ENCODE measurements at regions not wholly inside any gene's neighbourhood (a gene's known extent, or its start where the extent isn't known, plus 50 kb on each side); places are given as distances from the start of the nearest gene placed in this dataset.

DNA sequence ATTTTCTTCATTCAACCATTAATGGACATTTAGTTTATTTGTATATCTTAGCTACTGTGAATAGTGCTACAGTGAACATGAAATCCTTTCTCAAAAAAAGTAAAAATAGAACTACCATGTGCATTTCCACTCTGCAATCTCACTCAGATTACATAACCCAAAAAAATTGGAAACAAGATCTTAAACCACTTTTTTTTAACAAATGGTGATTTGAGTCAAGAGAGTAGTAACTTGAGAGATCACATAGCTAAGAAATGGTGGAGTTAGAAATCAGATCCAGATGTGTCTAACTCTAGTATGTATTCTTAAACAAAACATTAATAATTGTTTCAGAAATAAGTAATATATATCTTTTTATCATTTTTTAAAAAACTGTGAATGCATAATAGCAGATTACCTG lies 318.3 kb upstream of the SGCG start:
- TF ChIP-seq, protein P1, sequence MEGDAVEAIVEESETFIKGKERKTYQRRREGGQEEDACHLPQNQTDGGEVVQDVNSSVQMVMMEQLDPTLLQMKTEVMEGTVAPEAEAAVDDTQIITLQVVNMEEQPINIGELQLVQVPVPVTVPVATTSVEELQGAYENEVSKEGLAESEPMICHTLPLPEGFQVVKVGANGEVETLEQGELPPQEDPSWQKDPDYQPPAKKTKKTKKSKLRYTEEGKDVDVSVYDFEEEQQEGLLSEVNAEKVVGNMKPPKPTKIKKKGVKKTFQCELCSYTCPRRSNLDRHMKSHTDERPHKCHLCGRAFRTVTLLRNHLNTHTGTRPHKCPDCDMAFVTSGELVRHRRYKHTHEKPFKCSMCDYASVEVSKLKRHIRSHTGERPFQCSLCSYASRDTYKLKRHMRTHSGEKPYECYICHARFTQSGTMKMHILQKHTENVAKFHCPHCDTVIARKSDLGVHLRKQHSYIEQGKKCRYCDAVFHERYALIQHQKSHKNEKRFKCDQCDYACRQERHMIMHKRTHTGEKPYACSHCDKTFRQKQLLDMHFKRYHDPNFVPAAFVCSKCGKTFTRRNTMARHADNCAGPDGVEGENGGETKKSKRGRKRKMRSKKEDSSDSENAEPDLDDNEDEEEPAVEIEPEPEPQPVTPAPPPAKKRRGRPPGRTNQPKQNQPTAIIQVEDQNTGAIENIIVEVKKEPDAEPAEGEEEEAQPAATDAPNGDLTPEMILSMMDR (IDR thresholded peaks at IDR 0.05; ENCODE audit: insufficient read depth, low read depth, low read length), result no peak
- TF ChIP-seq EZH2 (IDR thresholded peaks at IDR 0.05; ENCODE audit: insufficient read depth, low read length), result no peak
